ENCODE measurements at regions not wholly inside any gene's neighbourhood (a gene's known extent, or its start where the extent isn't known, plus 50 kb on each side); places are given as distances from the start of the nearest gene placed in this dataset.

GRCh38 chr1:82073659-82074058 is 272.9 kb downstream of the ADGRL2 start:
- no peak for TF ChIP-seq CTCF (IDR thresholded peaks at IDR 0.05)
- no peak for TF ChIP-seq POLR2A (IDR thresholded peaks at IDR 0.05)
- Histone ChIP-seq H3K27ac (no peak overlapping the region), H3K4me3 (no peak overlapping the region), H3K9me3 (no peaks in the 10 kb centered on the region), H3K27me3 (no peaks in the 10 kb centered on the region), H3K36me3 (no peaks in the 10 kb centered on the region), H3K4me1 (no peaks in the 10 kb centered on the region)
- no peak for DNase-seq
- intact Hi-C loops (cut with DNase I), result no loop called here
- WGBS, 2 donors, result 91 to 100% methylated on average over 1 of the region's 1 CpG

GRCh38 chr1:82073071-82073470 is 272.3 kb downstream of the ADGRL2 start:
- DNase-seq, result no peak
- intact Hi-C loops (cut with DNase I), result no loop called here

GRCh38 chr1:82065916-82066315 is 265.2 kb downstream of the ADGRL2 start:
- no peak for TF ChIP-seq POLR2A (IDR thresholded peaks at IDR 0.05)
- TF ChIP-seq CTCF (IDR thresholded peaks at IDR 0.05), result no peak
- DNase-seq, result no peak

More at GRCh38 chr1:82073071-82073470, 272.3 kb downstream of the ADGRL2 start:
- H3K9me3 ChIP-seq, result no peaks in the 10 kb centered on the region
- 11 to 13% methylated on average over 1 of the region's 1 CpG for WGBS, 2 donors
- H3K4me1 ChIP-seq, result no peaks in the 10 kb centered on the region
- H3K27ac ChIP-seq, result no peak overlapping the region
- no peaks in the 10 kb centered on the region for H3K36me3 ChIP-seq
- TF ChIP-seq POLR2A (IDR thresholded peaks at IDR 0.05), result no peak
- TF ChIP-seq CTCF (IDR thresholded peaks at IDR 0.05), result no peak
- H3K27me3 ChIP-seq, result no peaks in the 10 kb centered on the region
- H3K4me3 ChIP-seq, result no peak overlapping the region

GRCh38 chr1:82064691-82065090 is 264.0 kb downstream of the ADGRL2 start:
- TF ChIP-seq POLR2A (IDR thresholded peaks at IDR 0.05) (no peak), CTCF (IDR thresholded peaks at IDR 0.05) (no peak)
- no peak for DNase-seq
- Histone ChIP-seq H3K36me3 (no peaks in the 10 kb centered on the region), H3K27ac (no peak overlapping the region), H3K4me3 (no peak overlapping the region), H3K9me3 (no peaks in the 10 kb centered on the region), H3K27me3 (no peaks in the 10 kb centered on the region), H3K4me1 (no peaks in the 10 kb centered on the region)
- intact Hi-C loops (cut with DNase I), result no loop called here
- 6 to 19% methylated on average over 1 of the region's 1 CpG for WGBS, 2 donors

More at GRCh38 chr1:82065916-82066315, 265.2 kb downstream of the ADGRL2 start:
- no peaks in the 10 kb centered on the region for H3K4me1 ChIP-seq
- no peak overlapping the region for H3K4me3 ChIP-seq
- no peaks in the 10 kb centered on the region for H3K36me3 ChIP-seq
- no peaks in the 10 kb centered on the region for H3K9me3 ChIP-seq
- no peak overlapping the region for H3K27ac ChIP-seq
- intact Hi-C loops (cut with DNase I), result no loop called here
- H3K27me3 ChIP-seq, result no peaks in the 10 kb centered on the region
- 92 to 100% methylated on average over 1 to 3 of the region's 4 CpGs for WGBS, 2 donors

- intact Hi-C loops (cut with DNase I), result no loop called here
- Histone ChIP-seq H3K36me3 (no peaks in the 10 kb centered on the region), H3K9me3 (no peaks in the 10 kb centered on the region), H3K4me3 (no peak overlapping the region), H3K27ac (no peak overlapping the region), H3K27me3 (no peaks in the 10 kb centered on the region), H3K4me1 (no peaks in the 10 kb centered on the region)
- WGBS, 2 donors, result 67 to 74% methylated on average over 2 of the region's 2 CpGs
- TF ChIP-seq CTCF (IDR thresholded peaks at IDR 0.05) (no peak), POLR2A (IDR thresholded peaks at IDR 0.05) (no peak)
- DNase-seq, result no peak
Observed at GRCh38 chr1:82062206-82062605, 261.5 kb downstream of the ADGRL2 start.
